Suprapubic skin (tissue), 4 donors: ENCODE measurements at regions not wholly inside any gene's neighbourhood (a gene's known extent, or its start where the extent isn't known, plus 50 kb on each side); places are given as distances from the start of the nearest gene placed in this dataset.

Experiments used
- EP300 ChIP-seq: sonication (generic); formaldehyde crosslinking; IDR thresholded peaks from one replicate; pipeline ENCODE4 v1.6.1; 2017; ENCODE audit warnings: antibody characterized with exemption
- POLR2A ChIP-seq, 2 donors: fragments of 450-650 bp; IDR thresholded peaks; one replicate each; pipeline ENCODE4 v1.6.1; 2017; ENCODE audit warnings: antibody characterized with exemption in 2 of 2, mild to moderate bottlenecking in 2 of 2, moderate library complexity in 2 of 2
- POLR2AphosphoS5 ChIP-seq, 3 donors: sonication (generic); formaldehyde crosslinking; IDR thresholded peaks; one replicate each; pipeline ENCODE4 v1.6.1; 2017; ENCODE audit warnings: antibody characterized with exemption in 3 of 3
- TF ChIP-seq, protein P1 (sequence below), 2 donors: fragments of 200-600 bp in 1 of 2; fragments of 450-650 bp in 1 of 2; sonication (generic) in 1 of 2; IDR thresholded peaks; one replicate each; pipeline ENCODE4 v1.5.1; 2016 to 2019; ENCODE audit warnings: antibody characterized with exemption in 2 of 2, mild to moderate bottlenecking in 1 of 2, moderate library complexity in 1 of 2

DNA sequence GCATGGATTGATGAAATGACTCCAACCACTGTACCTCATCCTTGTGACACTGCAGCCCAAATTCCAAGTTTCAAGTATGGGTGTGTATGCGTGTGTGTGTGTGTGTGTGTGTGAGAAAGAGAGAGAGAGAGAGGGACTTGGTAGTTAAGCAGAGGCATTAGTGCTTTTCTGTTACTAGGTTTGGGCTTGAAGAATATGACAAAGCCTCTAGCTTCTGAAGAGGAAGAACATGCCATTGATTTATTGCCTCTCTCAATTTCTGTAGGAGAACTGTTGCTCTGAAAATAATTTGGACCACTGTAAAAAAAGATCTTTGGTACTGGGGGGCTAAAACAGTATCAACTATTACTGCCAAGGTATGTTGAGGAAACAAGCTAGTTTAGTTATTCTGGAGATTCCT lies 139.2 kb downstream of the AQP9 start:
- no peak for TF ChIP-seq EP300
- TF ChIP-seq POLR2AphosphoS5 (IDR thresholded peaks at IDR 0.05) = no peak
- TF ChIP-seq, protein P1, sequence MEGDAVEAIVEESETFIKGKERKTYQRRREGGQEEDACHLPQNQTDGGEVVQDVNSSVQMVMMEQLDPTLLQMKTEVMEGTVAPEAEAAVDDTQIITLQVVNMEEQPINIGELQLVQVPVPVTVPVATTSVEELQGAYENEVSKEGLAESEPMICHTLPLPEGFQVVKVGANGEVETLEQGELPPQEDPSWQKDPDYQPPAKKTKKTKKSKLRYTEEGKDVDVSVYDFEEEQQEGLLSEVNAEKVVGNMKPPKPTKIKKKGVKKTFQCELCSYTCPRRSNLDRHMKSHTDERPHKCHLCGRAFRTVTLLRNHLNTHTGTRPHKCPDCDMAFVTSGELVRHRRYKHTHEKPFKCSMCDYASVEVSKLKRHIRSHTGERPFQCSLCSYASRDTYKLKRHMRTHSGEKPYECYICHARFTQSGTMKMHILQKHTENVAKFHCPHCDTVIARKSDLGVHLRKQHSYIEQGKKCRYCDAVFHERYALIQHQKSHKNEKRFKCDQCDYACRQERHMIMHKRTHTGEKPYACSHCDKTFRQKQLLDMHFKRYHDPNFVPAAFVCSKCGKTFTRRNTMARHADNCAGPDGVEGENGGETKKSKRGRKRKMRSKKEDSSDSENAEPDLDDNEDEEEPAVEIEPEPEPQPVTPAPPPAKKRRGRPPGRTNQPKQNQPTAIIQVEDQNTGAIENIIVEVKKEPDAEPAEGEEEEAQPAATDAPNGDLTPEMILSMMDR (IDR thresholded peaks at IDR 0.05) = no peak
- no peak for TF ChIP-seq POLR2A (IDR thresholded peaks at IDR 0.05)
